Left ventricle myocardium inferior (tissue), 1 donor: ENCODE measurements at regions not wholly inside any gene's neighbourhood (a gene's known extent, or its start where the extent isn't known, plus 50 kb on each side); places are given as distances from the start of the nearest gene placed in this dataset.

Experiments
- DNase-seq: peaks from one replicate; pipeline ENCODE4 v3.0.0-alpha.2; 2020
- H3K27ac ChIP-seq: fragments of 200-600 bp; replicated peaks from 2 replicates; pipeline ENCODE4 v1.8.0; 2021
- H3K27me3 ChIP-seq: fragments of 200-600 bp; 2 replicates; pipeline ENCODE4 v1.8.0; 2021; ENCODE audit warnings: low read depth
- H3K36me3 ChIP-seq: fragments of 200-600 bp; 2 replicates; pipeline ENCODE4 v1.8.0; 2021
- H3K4me1 ChIP-seq: fragments of 200-600 bp; 2 replicates; pipeline ENCODE4 v1.8.0; 2021
- H3K4me3 ChIP-seq: fragments of 200-600 bp; 2 replicates; pipeline ENCODE4 v1.8.0; 2021; ENCODE audit warnings: mild to moderate bottlenecking, moderate library complexity
- H3K9me3 ChIP-seq: fragments of 200-600 bp; replicated peaks from 2 replicates; pipeline ENCODE4 v1.8.0; 2021
- CTCF ChIP-seq: fragments of 200-600 bp; IDR thresholded peaks from 2 replicates; pipeline ENCODE4 v1.8.0; 2021; ENCODE audit warnings: antibody characterized with exemption, mild to moderate bottlenecking, borderline replicate concordance
- intact Hi-C: fragments of 100-400 bp; cut with micrococcal nuclease; formaldehyde crosslinking; loops from one replicate; pipeline ENCODE4 v1.11.0; 2022
- donor health status: DM: no; HTN: yes; CAD: no; lungs with severe emphysema.

GRCh38 chr3:24674261-24674660 is 179.6 kb upstream of the THRB start:
- no peak for DNase-seq
- Histone ChIP-seq H3K9me3 (no peaks in the 10 kb centered on the region), H3K4me1 (no peaks in the 10 kb centered on the region), H3K27me3 (peaks cover 9% of the 10 kb centered on the region), H3K4me3 (no peak overlapping the region), H3K27ac (no peak overlapping the region), H3K36me3 (no peaks in the 10 kb centered on the region)
- no peak for TF ChIP-seq CTCF
- intact Hi-C loops, result no loop called here

DNA sequence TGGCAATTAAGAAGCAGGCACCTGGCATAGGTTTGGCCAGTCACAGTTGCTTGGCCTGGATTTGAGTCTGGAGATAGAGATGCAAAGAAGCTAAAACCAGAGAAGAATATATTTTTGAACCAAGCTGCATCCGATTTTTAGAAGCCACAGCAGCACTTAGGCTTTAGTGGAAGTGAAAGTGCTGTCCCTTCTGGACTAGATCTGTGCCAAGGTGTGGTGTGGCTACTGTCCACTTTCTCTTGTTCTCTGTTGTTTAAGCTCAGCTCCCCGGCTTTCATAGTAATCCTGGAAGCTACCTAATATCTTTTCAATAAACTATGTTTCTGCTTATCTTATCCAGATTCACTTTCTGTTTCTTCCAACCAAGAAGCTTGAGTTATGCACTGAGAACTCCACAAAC is 183.4 kb upstream of the THRB start:
- H3K4me1 ChIP-seq, result no peaks in the 10 kb centered on the region
- intact Hi-C loops, result no loop called here
- H3K36me3 ChIP-seq, result no peaks in the 10 kb centered on the region
- H3K27me3 ChIP-seq, result no peaks in the 10 kb centered on the region
- no peak for DNase-seq
- H3K9me3 ChIP-seq, result no peaks in the 10 kb centered on the region
- H3K27ac ChIP-seq, result no peak overlapping the region
- no peak for TF ChIP-seq CTCF
- no peak overlapping the region for H3K4me3 ChIP-seq

- H3K27ac ChIP-seq, result no peak overlapping the region
- H3K4me1 ChIP-seq, result no peaks in the 10 kb centered on the region
- no peak for TF ChIP-seq CTCF
- DNase-seq, result no peak
- H3K4me3 ChIP-seq, result no peak overlapping the region
- no peaks in the 10 kb centered on the region for H3K36me3 ChIP-seq
- no peaks in the 10 kb centered on the region for H3K9me3 ChIP-seq
- intact Hi-C loops, result no loop called here
- no peaks in the 10 kb centered on the region for H3K27me3 ChIP-seq
Observed at GRCh38 chr3:24678421-24678865, 183.8 kb upstream of the THRB start.

DNA sequence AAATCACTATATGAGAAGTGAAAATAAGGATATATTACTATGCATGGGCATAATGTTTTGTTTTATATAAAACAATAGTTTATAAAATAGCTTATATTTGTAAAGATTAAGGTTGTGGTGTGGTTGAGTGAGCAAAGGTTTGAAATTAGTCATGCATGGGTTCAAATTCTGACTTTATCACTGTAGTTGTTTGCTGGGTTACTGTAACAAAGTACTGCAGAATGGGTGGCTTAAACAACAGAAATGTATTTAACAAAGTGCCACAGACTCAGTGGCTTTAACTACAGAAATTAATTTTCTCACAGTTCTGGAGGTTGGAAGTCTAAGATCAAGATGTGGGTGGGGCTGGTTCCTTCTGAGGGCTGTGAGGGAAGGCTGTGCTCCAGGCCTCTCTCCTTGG is 184.8 kb upstream of the THRB start:
- Histone ChIP-seq H3K36me3 (no peaks in the 10 kb centered on the region), H3K9me3 (no peaks in the 10 kb centered on the region), H3K4me3 (no peak overlapping the region), H3K27ac (no peak overlapping the region), H3K4me1 (no peaks in the 10 kb centered on the region), H3K27me3 (no peaks in the 10 kb centered on the region)
- DNase-seq, result no peak
- TF ChIP-seq CTCF, result no peak
- intact Hi-C loops, result no loop called here

- intact Hi-C loops, result loop anchor here (10.0 kb wide), 1 partner anchor 676 kb away; no protein-coding TSS in a partner anchor
- peak; percentile 88 for TF ChIP-seq CTCF
- Histone ChIP-seq H3K9me3 (no peaks in the 10 kb centered on the region), H3K4me3 (no peak overlapping the region), H3K27me3 (no peaks in the 10 kb centered on the region), H3K4me1 (no peaks in the 10 kb centered on the region), H3K36me3 (no peaks in the 10 kb centered on the region), H3K27ac (no peak overlapping the region)
- DNase-seq, result peak; percentile 59
Observed at GRCh38 chr3:24680214-24680967, 185.7 kb upstream of the THRB start.
